Right atrium auricular region (tissue), 2 donors: ENCODE measurements at regions not wholly inside any gene's neighbourhood (a gene's known extent, or its start where the extent isn't known, plus 50 kb on each side); places are given as distances from the start of the nearest gene placed in this dataset.
A peak's percentile ranks its signal among the peaks of the same experiment; 100 is the strongest.

Experiments used
- DNase-seq: peaks from one replicate; pipeline ENCODE4 v3.0.0-alpha.2; 2019; ENCODE audit warnings: low spot score
- H3K27ac ChIP-seq, 2 donors: fragments of 200-600 bp; sonication (generic); 1 replicate in 1 of 2; 2 replicates in 1 of 2; pipeline ENCODE4 v1.5.1; 2016 to 2019
- H3K27me3 ChIP-seq, 2 donors: fragments of 200-600 bp; sonication (generic); one replicate each; pipeline versions ENCODE4 v1.5.1 to v1.6.0; 2017 to 2019
- H3K36me3 ChIP-seq: fragments of 200-600 bp; sonication (generic); one replicate; pipeline ENCODE4 v1.5.1; 2016
- H3K4me1 ChIP-seq, 2 donors: fragments of 200-600 bp; sonication (generic); one replicate each; pipeline versions ENCODE4 v1.5.1 to v1.6.0; 2017 to 2019
- H3K4me3 ChIP-seq, 2 donors: fragments of 200-600 bp; sonication (generic); 1 replicate in 1 of 2; 2 replicates in 1 of 2; pipeline ENCODE4 v1.5.1; 2017 to 2019; ENCODE audit warnings: mild to moderate bottlenecking in 1 of 2, moderate library complexity in 1 of 2
- H3K9me3 ChIP-seq, 2 donors: fragments of 200-600 bp; sonication (generic); one replicate each; pipeline ENCODE4 v1.5.1; 2019
- TF ChIP-seq, protein P1 (sequence below), 2 donors: fragments of 200-600 bp; sonication (generic); IDR thresholded peaks; one replicate each; pipeline ENCODE4 v1.5.1; 2019; ENCODE audit warnings: antibody characterized with exemption in 2 of 2

DNA sequence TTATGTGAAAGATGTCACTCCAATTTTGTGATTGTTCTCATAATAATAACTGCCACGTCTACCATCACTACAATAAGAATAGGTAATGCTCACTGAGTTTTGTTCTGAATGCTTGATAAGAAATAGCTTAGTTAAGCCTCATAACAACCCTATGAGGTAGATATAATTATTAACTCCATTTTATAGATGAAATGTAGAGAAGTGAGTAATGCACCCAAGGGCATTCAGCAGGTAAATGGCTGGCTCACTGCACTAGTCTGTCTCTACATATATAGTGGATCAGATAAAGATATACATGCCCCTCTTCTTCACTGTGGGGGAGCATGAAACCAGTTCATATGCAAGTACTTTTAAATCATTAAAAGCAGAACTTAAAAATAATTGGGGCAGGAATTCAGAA lies 65.8 kb upstream of the SLC4A4 start:
- Histone ChIP-seq H3K4me1 (peaks cover 0 to 19% of the 10 kb centered on the region in 2 donors), H3K36me3 (no peaks in the 10 kb centered on the region), H3K27me3 (no peaks in the 10 kb centered on the region), H3K4me3 (no peak overlapping the region), H3K9me3 (no peaks in the 10 kb centered on the region), H3K27ac (no peak overlapping the region)
- TF ChIP-seq, protein P1, sequence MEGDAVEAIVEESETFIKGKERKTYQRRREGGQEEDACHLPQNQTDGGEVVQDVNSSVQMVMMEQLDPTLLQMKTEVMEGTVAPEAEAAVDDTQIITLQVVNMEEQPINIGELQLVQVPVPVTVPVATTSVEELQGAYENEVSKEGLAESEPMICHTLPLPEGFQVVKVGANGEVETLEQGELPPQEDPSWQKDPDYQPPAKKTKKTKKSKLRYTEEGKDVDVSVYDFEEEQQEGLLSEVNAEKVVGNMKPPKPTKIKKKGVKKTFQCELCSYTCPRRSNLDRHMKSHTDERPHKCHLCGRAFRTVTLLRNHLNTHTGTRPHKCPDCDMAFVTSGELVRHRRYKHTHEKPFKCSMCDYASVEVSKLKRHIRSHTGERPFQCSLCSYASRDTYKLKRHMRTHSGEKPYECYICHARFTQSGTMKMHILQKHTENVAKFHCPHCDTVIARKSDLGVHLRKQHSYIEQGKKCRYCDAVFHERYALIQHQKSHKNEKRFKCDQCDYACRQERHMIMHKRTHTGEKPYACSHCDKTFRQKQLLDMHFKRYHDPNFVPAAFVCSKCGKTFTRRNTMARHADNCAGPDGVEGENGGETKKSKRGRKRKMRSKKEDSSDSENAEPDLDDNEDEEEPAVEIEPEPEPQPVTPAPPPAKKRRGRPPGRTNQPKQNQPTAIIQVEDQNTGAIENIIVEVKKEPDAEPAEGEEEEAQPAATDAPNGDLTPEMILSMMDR (IDR thresholded peaks at IDR 0.05), result no peak
- DNase-seq, result no peak

DNA sequence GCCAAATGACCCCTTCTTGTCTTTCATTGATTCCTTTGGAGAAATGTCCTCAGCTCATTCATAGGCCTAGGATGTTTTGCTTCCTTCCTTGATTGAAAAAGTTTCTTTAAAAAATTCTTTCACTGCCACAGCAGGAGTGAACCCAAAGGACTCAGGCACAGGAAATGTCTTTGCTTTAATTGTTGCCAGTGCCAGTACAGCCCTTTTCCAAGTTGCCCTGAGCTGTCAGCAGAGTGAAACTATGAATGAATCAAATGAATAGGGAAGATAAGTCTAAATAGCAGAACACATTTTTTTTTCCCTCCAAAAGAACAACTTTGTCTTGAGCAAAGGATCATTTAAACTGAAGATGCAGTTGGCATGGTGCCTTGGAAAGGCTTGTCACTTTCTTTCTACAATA lies 63.8 kb upstream of the SLC4A4 start:
- TF ChIP-seq, protein P1 (IDR thresholded peaks at IDR 0.05), result no peak
- Histone ChIP-seq H3K4me3 (no peak overlapping the region), H3K4me1 (peaks cover 0 to 13% of the 10 kb centered on the region in 2 donors), H3K27ac (no peak overlapping the region), H3K36me3 (no peaks in the 10 kb centered on the region), H3K9me3 (no peaks in the 10 kb centered on the region), H3K27me3 (no peaks in the 10 kb centered on the region)
- DNase-seq, result no peak

- TF ChIP-seq, protein P1 (IDR thresholded peaks at IDR 0.05), result no peak
- Histone ChIP-seq H3K4me3 (no peak overlapping the region), H3K27me3 (no peaks in the 10 kb centered on the region), H3K36me3 (no peaks in the 10 kb centered on the region), H3K9me3 (no peaks in the 10 kb centered on the region), H3K4me1 (peaks cover 0 to 13% of the 10 kb centered on the region in 2 donors), H3K27ac (no peak overlapping the region)
- DNase-seq, result no peak
Observed at GRCh38 chr4:71275570-71275969, 63.2 kb upstream of the SLC4A4 start.

DNA sequence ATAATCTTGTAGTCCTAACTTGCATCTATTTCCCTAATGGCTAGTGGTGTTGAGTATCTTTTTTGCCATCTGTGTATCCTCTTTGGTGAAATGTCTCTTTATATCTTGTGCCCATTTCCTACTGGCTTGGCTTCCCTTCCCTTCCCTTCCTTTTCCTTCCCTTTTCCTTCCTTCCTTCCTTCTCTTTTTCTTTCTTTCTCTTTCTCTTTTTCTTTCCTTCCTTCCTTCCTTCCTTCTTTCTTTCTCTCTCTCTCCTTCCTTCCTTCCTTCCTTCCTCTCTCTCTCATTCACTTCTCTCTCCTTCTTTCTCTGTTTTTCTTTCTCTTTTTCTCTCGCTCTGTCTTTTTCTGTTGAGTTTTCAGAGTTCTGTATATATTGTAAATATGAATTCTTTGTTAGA lies 61.5 kb upstream of the SLC4A4 start:
- TF ChIP-seq, protein P1 (IDR thresholded peaks at IDR 0.05), result no peak
- DNase-seq, result no peak
- H3K36me3 ChIP-seq, result no peaks in the 10 kb centered on the region
- H3K27me3 ChIP-seq, result no peaks in the 10 kb centered on the region
- H3K9me3 ChIP-seq, result no peaks in the 10 kb centered on the region
- H3K4me3 ChIP-seq, result no peak overlapping the region
- peaks cover 0 to 13% of the 10 kb centered on the region in 2 donors for H3K4me1 ChIP-seq
- H3K27ac ChIP-seq, result no peak overlapping the region

- H3K4me3 ChIP-seq, result no peak overlapping the region
- DNase-seq, result no peak
- H3K4me1 ChIP-seq, result no peaks in the 10 kb centered on the region
- H3K27ac ChIP-seq, result peak overlapping the region in 1 of 2 donors; percentile 39
- no peaks in the 10 kb centered on the region for H3K36me3 ChIP-seq
- no peaks in the 10 kb centered on the region for H3K9me3 ChIP-seq
- no peaks in the 10 kb centered on the region for H3K27me3 ChIP-seq
- TF ChIP-seq, protein P1 (IDR thresholded peaks at IDR 0.05), result no peak
Observed at GRCh38 chr4:71283642-71284257, 55.1 kb upstream of the SLC4A4 start.

GRCh38 chr4:71287305-71287704 lies 51.5 kb upstream of the SLC4A4 start:
- Histone ChIP-seq H3K4me3 (no peak overlapping the region), H3K9me3 (no peaks in the 10 kb centered on the region), H3K27me3 (no peaks in the 10 kb centered on the region), H3K36me3 (no peaks in the 10 kb centered on the region), H3K4me1 (no peaks in the 10 kb centered on the region), H3K27ac (no peak overlapping the region)
- TF ChIP-seq, protein P1 (IDR thresholded peaks at IDR 0.05), result no peak
- no peak for DNase-seq
